NOMO-1 treated with dmso at 0.1 percent for 144 hours (cell line): ENCODE measurements at regions not wholly inside any gene's neighbourhood (a gene's known extent, or its start where the extent isn't known, plus 50 kb on each side); places are given as distances from the start of the nearest gene placed in this dataset.

Experiments used
- DNase-seq: peaks from one replicate; lab custom pipeline; 2025; ENCODE audit not compliant: unreplicated experiment; lab: John Stamatoyannopoulos, UW

DNA sequence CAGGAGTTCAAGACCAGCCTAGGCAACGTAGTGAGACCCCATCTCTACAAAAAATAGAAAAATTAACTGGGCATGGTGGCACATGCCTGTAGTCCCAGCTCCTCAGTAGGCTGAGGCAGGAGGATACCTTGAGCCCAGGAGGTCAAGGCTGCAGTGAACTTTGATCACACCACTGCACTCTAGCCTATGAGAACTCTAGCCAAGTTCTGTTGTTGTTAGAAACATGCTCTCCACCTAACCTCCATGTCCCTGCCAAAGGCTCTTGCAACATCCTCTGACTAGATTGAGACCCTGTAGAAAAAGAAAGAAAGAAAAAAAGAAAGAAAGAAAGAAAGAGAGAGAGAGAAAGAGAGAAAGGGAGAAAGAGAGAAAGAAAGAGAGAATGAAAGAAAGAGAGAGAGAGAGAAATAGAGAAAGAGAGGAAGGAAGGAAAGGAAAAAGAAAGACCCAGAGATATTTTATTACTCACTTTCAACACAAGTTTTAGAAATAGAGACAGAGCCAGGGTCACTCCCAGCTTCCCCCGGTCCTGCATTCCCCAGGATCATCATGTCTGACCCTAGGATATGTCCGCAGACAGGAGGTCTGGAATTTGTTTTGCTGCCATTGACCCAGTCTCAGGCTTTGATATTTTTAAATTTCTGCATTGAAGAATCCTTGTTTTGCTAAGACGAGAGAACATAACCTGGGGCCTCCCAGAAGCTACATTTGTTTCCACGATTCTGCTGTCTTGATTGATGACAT is 376.5 kb upstream of the CDH5 start:
- DNase-seq: no peak

DNA sequence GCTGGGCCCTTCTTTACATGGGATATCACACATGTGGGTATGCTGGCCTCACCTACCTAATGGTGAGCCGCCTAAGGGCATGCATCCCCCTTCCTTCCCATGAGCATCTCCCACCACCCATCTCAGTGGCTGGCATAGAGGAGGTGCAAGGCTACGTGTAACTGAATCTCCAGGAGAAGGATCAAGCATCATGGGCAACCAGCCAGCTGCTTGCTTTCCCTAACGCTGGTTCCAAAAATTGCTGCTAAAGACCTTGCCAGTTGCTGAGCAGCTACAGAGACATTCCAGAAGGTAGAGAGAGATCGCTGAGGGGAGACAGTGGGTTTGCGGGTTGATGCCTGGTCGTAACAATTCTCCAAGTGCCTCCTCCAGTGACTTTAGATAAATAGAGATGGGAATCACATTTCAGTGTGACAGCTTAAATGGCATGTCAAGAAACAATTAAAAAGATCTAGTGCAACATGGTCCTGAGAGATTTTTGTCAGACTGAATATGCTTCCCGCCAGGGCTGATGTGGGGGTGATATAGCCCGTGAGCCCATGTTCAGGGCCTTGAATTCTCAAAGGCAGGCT is 378.4 kb upstream of the CDH5 start:
- no peak for DNase-seq

DNA sequence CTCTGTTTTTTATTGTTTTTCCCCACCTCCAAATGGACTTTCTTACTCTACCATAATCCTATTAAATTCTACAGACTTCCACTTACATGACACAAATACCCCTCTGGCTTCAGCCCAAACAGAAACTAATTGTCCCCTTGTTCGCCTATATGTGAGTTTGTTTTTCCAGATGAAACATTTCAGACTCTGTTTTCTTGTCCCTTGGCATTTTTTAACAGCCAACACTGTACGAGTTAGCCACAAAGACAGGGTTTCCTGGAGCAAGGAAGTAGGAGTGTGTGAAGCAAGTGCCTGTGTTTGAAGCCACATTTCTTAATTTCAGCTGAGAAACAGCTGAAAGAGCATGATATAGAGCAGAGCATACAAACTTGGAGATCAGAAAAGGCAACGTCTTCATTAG is 382.2 kb upstream of the CDH5 start:
- DNase-seq: no peak

DNA sequence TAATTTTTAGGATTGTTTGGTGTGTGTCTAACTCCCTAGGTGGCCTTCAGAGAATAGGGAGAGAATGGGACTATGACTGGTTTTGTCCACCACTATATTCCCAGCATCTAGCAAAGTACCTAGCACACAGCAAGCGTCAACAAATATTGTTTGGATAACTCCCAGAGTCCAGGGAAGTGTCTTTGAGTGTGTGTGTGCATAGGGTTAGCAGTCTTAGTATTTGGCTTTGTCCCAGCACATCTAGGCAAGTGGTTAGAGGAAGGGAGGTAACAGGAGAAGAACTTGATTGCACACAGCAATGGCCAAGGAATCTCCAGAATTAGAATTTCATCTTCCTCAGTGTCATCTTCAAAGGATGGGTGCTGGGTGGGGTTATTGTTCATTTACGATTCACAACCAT is 385.4 kb upstream of the CDH5 start:
- no peak for DNase-seq

DNA sequence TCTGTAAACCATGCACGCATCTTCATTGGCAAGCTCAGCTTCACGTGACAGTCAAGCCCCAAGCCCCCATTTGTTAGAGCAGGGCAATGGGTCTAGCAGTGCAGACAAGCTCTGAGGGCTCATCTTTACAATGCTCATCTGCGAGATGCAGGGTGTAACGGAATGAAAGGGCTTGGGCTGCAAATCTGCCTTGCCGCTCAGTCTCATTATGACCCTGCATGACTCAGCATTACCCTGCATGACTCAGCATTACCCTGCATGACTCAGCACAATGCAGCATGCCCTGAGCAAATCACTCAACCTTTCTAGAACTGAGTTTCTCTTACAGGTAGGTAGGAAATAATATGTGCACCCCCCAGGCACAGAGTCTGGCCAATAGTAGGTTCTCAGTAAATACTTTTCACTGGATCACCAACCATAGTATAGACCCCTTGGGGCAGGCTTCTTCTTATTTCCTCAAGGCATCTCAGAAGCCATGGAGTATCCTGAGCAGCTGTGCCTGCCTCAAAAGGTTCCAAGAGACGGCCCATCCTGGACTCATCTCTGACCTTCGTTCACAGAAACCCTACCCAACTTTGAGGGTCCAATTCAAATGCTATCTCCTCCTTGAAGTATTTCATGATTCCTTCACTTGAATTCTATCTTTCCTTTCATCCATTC is 391.3 kb upstream of the CDH5 start:
- no peak for DNase-seq

DNA sequence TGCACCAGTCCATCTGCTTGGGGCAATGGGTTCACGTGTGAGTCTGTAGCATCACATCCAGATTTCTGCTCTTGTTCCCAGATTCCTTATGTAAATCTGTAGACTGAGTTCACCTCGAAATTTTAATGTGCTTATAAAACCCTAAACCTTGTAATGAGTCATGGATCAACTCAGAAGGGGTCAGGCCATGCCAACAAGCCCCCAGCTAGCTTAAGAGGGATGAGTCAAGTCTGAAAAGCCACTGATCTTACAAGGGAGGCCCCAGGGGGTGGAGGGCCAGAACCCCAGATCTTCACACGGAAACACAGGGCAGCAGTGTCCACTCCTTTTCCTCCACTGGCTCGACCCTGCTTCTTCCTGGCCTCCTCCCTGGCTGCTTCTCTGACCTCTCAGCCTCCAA is 399.1 kb upstream of the CDH5 start:
- DNase-seq: no peak

DNA sequence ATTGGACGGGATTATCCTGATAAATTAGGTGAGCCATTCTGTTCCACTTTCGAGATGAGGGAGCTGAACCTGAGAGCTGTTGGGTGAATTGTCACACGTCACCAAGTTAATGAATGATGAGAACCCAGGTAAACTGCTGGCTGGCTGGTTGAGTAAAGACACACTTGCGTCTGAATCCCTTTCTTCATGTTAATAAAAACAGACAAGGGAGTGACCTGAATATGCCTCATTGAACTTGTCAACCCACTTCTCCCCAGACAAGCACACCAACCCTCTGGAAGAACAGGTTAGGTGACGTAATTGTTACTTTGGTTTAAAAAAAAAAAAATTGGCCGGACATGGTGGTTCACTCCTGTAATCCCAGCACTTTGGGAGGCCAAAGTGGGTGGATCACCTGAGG is 400.9 kb upstream of the CDH5 start:
- DNase-seq: no peak

DNA sequence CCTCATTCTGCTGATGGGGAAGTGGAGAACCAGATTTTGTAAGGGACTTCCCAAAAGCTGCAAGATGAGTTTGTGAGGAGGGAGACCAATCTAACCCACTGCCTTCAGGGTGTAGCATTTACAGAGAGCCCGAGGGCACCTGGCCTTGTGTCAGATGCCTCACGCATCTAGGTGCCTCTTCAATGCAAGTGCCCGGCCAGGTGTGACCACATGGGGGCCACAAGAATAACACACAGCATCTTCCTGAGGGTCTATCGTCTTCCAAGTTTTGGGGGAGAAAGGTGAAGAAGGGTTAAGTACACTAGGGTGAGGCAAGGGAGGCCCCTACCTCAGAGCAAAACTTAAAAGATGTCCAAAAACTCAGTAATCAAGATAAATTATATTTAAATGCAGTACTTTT is 401.7 kb upstream of the CDH5 start:
- no peak for DNase-seq

DNA sequence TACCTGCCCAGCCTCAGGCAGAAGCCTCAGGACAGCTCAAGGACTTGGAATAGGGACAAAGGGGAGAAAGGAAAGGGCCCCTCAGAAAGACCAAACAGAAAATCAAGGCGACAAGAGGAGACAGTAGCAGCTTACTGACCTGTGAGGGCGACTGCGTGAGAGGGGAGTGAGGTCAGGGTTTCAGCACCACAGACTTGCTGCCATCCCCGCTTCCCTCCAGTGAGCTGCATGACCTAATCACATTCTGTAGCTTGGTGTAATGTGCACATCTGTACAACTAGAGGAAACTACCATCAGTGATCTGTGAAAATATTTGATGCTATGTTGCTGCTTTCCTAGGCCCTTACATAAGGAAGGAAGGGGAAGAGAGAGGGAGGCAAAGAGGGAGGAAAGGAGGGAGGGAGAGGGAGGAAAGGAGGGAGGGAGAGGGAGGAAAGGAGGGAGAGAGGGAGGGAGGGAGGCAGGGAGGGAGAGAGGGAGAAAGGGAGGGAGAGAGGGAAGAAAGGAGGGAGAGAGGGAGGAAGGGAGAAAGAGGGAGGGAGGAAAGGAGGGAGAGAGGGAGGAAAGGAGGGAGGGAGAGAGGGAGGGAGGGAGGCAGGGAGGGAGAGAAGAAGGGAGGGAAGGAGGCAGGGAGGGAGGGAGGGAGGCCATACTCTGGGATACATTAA is 404.9 kb upstream of the CDH5 start:
- no peak for DNase-seq

DNA sequence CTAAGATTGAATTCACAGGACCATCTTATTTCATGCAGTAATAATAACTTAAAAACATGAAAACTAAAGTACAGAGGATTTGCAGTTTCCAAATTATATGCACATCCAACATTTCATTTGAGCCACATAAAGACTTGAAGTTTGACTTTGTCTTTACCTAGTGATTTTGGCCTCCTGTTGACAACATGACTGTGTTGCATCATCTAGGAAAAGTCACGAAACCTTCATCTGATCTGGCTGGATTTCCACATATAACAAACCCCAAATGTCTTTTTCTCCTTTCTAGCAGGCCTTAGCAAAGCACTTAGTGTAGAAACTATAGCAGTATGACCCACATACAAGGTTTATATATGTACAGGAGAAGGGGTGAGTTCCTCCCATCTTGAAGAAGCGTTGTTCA is 406.5 kb upstream of the CDH5 start:
- no peak for DNase-seq

DNA sequence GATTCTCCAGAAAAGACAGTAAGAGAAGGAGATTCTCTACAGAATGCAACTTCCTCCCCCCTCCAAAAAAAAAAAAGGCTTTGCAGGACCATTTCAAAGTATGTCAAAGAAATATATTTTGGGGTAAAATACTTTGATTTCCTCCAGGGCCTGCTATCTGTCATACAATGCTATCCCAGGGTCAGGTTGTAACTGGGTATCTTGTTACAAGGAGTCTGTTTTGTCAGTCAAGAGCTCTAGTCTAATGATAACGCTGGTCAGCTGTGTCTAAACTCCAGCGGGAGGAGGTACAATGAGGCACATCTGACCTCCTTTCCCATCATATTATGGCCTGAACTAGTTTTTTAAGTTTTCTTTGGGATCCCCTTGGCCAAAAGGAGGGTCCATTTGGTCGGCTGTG is 408.4 kb upstream of the CDH5 start:
- DNase-seq: no peak

DNA sequence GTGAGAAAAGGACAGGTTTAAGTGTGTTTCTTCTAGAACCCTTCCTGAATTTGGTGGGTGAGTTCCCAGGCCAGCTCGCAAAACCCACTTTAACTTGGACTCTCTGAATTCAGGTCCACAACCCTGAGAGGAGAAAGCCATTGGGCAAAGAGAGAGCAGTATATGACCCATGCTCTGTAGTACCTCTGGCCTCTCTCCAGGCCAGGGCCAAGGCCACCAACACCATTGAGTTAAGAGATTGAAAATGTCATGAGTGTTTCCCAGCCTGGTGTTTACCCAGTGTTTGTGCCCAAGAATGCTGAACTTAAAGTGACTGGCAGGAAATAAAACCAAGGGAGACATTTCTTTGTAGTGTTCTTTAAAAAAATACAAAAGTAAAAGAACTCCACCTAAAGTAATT is 410.4 kb upstream of the CDH5 start:
- DNase-seq: no peak

DNA sequence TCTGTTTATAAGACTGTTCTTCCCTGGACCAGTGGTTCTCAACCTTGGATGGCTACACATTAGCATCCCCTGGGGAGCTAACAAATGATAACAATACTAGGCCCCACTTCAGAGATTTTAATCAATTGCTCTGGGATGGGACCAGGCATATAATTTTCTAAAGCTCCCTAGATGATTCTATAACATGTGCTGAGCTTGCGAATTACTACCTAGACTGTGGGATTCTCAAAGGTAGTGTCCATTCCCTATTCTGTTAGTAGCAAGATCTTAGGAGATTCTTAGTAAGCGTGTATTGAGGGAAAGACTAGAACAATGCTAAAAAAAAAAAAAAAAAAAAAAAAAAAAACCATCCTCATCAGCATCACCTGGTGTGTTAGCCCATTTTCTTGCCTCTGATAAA is 412.0 kb upstream of the CDH5 start:
- no peak for DNase-seq

DNA sequence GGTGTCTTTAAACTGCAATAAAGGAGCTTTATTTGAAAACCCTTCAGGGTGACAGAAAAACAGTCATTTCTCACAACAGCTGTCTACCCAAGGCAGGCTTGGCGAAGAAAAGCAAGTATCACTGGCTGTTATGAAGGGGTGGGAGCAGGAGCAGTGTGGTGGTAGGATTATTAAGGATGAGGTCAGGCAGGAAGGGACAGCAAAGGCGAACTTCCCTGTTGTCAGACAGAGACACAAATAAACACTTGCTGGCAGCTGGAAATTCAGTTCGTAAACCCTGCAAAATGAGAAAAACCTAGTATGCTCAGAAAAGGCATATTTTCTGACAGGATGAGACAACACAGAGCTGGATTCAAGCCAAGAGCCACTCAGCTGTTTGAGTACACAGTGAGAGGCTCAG is 416.3 kb upstream of the CDH5 start:
- DNase-seq: no peak

DNA sequence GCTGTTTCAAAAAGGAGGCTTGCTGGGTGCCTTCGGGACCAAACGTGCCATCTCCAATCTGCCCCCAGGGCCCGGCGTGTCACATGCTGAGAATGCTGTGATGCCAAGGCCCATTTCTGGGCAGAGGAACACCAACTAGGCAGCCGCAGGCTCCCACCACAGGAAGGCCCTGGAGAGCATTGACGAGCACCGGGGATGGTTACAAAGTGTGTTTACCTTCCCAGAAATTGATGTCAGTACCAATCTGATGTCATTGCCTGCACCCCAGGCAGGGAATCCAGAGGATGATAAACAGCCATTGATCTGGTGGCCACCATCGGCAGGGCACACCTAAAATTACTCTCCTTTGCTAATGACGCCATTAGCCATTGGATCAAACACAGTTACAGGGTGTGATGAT is 418.1 kb upstream of the CDH5 start:
- no peak for DNase-seq

DNA sequence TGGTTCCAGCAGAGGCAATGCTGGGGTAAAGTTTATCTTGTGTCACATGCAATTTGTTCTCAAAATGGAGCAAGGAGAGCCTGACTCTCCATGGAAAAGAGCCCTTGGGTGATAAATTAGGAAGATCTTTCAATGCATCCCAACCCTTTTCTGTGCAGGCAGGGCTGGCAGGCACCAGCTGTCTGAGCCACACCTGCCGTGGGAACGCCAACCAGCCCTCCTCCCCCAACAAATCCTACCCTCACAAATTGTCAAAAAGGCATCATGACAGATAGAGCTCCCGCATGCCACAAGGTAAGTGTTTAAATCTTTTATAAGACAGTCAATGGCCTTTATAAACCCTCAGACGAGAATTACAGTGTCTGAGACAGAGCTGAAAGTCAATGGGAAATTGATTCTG is 418.5 kb upstream of the CDH5 start:
- no peak for DNase-seq

DNA sequence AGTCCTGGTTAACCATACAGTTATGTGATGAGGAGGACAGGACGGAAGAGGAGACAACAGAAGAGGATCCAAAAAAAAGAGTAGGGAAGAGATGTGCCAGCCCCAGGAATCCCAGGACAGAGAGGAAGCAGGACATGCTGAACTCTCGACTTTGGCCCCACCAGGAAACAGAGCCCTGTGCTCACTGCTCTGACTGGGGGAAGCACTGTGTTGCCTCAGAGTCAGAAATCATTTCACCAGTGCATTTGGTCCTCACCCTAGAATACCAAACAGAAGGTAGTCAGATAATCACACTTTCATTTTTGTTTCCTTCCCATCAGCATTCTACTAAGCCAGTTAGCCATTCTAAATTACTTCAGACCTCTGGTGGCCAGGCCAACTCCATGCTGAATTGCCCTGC is 421.0 kb upstream of the CDH5 start:
- DNase-seq: no peak

DNA sequence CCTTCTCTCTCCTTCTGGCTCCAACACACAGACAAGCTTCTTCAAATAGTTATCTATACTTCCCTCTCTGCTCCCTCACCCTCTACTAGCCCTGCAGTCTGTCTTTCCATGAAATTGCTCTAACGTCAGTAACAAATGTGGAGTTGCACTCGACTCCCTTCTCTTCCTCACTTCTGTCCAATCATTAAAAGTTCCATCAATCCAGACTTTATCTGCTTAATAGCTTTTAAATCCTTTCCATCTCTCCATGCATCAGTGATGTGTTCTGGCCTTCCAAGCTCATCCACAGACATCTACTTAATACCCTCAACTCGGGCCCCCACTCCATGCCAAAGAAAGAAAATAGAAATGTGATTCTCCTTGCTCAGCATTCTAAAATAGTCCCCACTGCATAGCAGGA is 422.1 kb upstream of the CDH5 start:
- DNase-seq: no peak

DNA sequence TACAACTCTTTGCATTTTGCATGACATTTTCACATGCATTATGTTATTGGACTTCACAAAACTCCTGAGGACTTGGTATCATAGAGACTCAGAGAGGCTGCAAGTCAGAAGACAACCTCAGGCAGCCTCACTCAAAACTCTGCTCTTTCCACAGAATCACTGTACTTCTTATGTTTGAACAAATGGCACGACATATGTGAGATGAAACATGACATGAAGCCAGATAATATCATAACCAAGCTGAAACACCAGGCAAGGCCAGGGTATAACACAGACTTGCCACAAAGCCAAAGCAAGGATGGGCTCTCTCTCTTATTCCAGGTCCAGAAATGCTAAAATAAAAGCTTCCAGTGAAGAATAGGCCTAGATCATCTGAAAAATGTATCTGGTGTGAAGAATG is 425.8 kb upstream of the CDH5 start:
- no peak for DNase-seq

DNA sequence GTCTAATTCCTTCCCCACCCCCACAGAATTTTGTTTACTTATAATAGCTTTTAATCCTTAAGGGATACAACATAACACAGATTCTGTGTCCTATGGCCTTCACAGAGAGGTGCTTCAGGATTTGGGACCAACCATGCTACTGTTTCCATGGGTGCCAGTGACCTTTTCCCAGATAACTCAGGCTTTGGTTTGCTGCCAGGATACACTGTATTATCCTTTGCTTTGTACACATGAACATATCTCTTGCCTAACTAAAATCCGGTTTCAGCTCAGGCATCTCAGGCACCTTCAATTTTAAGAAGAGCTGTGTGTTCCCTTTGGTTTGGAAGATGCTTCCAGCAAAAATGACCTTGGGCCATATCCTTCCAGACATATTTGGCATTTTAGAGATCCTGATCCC is 428.4 kb upstream of the CDH5 start:
- no peak for DNase-seq

DNA sequence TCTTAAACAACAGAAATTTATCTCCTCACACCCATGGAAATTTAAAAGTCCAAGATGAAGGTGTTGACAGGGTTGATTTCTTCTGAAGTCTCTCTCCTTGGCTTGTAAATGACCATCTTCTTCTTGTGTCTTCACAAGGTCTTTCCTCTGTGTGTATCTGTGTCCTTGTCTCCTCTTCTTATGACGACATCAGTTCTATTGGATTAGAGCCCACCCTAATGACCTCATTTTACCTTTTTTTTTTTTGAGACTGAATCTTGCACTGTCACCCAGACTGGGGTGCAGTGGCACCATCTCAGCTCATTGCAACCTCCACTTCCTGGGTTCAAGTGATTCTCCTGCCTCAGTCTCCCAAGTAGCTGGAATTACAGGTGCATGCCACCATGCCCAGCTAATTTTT is 429.0 kb upstream of the CDH5 start:
- DNase-seq: no peak

DNA sequence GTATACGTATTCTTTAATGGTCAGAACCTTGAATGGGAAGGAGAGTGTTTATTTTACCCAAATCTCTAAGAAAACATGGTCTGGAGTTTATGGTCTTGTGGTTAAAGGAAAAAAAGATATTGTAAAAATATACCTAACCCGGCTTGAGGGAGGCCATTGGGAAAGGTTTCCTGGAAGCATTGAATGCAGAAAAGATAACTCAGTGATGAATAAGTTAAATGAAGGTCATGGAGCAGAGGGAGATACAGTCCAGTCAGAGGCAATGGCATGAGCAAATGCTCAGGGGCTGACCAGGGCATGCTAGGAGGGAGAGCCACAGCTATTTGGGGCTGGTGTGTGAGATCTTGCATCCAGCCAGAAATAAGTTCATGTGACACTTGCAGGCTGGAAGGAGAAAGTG is 430.4 kb upstream of the CDH5 start:
- no peak for DNase-seq
